ENCODE measurements at regions not wholly inside any gene's neighbourhood (a gene's known extent, or its start where the extent isn't known, plus 50 kb on each side); places are given as distances from the start of the nearest gene placed in this dataset.

DNA sequence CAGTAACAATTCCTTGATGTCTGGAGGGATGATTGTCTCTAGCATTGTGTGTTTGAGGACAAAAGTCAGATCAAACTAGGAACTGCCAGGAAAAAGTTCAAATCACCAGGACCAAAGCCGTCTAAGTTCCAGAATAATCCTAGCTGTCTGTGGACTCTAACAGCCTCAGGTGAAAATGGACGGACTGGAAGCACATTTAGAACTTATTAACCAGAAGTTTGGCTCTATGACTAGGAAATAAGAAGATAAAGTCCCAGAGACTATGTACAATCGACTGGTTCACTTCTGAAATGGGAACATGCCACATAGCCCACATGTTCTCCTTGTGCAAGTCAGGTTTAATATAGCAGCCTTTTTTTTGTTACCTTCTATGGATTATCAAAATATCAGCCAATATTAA, 50.6 kb upstream of the SGO1 start:
- Histone ChIP-seq H3K9me3 (ENCODE audit: control insufficient read depth, low read length) (no peaks in the 10 kb centered on the region), H3K4me3 (ENCODE audit: low read length) (no peak overlapping the region), H3K36me3 (ENCODE audit: control insufficient read depth, insufficient read depth, low read length, severe bottlenecking) (no peaks in the 10 kb centered on the region), H3K27me3 (replicated peaks; ENCODE audit: control insufficient read depth, insufficient read depth, low read length) (no peaks in the 10 kb centered on the region), H3K4me1 (ENCODE audit: control insufficient read depth, insufficient read depth, low read length) (no peaks in the 10 kb centered on the region), H3K9ac (ENCODE audit: low read length) (no peak overlapping the region)
- DNase-seq (ENCODE audit: low read depth), result no peak
